NT2/D1 (cell line): ENCODE measurements at regions not wholly inside any gene's neighbourhood (a gene's known extent, or its start where the extent isn't known, plus 50 kb on each side); places are given as distances from the start of the nearest gene placed in this dataset.

Experiments
- DNase-seq: peaks from one replicate; pipeline ENCODE4 v3.0.0-alpha.2; 2011; ENCODE audit warnings: low read depth, low spot score
- H3K27me3 ChIP-seq: 2 replicates; pipeline ENCODE4 v1.6.0; 2011; ENCODE audit warnings: mild to moderate bottlenecking; ENCODE audit not compliant: insufficient read length, insufficient read depth
- H3K36me3 ChIP-seq: 2 replicates; pipeline ENCODE4 v1.6.1; 2011; ENCODE audit warnings: mild to moderate bottlenecking, low read length, mixed read lengths; ENCODE audit not compliant: insufficient read depth, insufficient read length
- H3K4me1 ChIP-seq: 2 replicates; pipeline ENCODE4 v1.5.1; 2011; ENCODE audit not compliant: insufficient read depth, insufficient read length
- H3K4me3 ChIP-seq: 2 replicates; pipeline ENCODE4 v1.5.1; 2011; ENCODE audit warnings: low read depth; ENCODE audit not compliant: insufficient read length
- H3K9ac ChIP-seq: 2 replicates; pipeline ENCODE4 v1.6.0; 2011; ENCODE audit warnings: low read depth; ENCODE audit not compliant: insufficient read length
- H3K9me3 ChIP-seq: 2 replicates; pipeline ENCODE4 v1.5.1; 2011; ENCODE audit warnings: mild to moderate bottlenecking, low read length; ENCODE audit not compliant: insufficient read depth
- SUZ12 ChIP-seq: IDR thresholded peaks from 2 replicates; pipeline ENCODE4 v1.6.1; 2011; ENCODE audit not compliant: insufficient read length, insufficient read depth; ENCODE audit errors: extremely low read depth
- YY1 ChIP-seq: IDR thresholded peaks from 2 replicates; pipeline ENCODE4 v1.6.1; 2011; ENCODE audit not compliant: insufficient read length, insufficient read depth
- ZNF274 ChIP-seq: IDR thresholded peaks from 2 replicates; pipeline ENCODE4 v1.6.1; 2011; ENCODE audit warnings: mild to moderate bottlenecking, low read depth, low read length

GRCh38 chr5:124692950-124693349 lies 53.5 kb downstream of the ZNF608 start:
- peaks cover 14% of the 10 kb centered on the region for H3K36me3 ChIP-seq
- H3K4me3 ChIP-seq, result no peak overlapping the region
- no peaks in the 10 kb centered on the region for H3K27me3 ChIP-seq
- no peak for TF ChIP-seq ZNF274
- TF ChIP-seq SUZ12, result no peak
- no peak for TF ChIP-seq YY1
- H3K9me3 ChIP-seq, result no peaks in the 10 kb centered on the region
- H3K4me1 ChIP-seq, result no peaks in the 10 kb centered on the region
- no peak for DNase-seq
- no peak overlapping the region for H3K9ac ChIP-seq

GRCh38 chr5:124692324-124692723 lies 54.1 kb downstream of the ZNF608 start:
- Histone ChIP-seq H3K4me1 (no peaks in the 10 kb centered on the region), H3K27me3 (no peaks in the 10 kb centered on the region), H3K4me3 (no peak overlapping the region), H3K9ac (no peak overlapping the region), H3K9me3 (no peaks in the 10 kb centered on the region), H3K36me3 (peaks cover 17% of the 10 kb centered on the region)
- DNase-seq, result no peak
- TF ChIP-seq SUZ12 (no peak), YY1 (no peak), ZNF274 (no peak)

- no peaks in the 10 kb centered on the region for H3K4me1 ChIP-seq
- H3K27me3 ChIP-seq, result no peaks in the 10 kb centered on the region
- TF ChIP-seq ZNF274 (no peak), YY1 (no peak), SUZ12 (no peak)
- DNase-seq, result no peak
- no peaks in the 10 kb centered on the region for H3K9me3 ChIP-seq
- H3K9ac ChIP-seq, result no peak overlapping the region
- H3K36me3 ChIP-seq, result peaks cover 15% of the 10 kb centered on the region
- no peak overlapping the region for H3K4me3 ChIP-seq
Measured at GRCh38 chr5:124689653-124690052, 56.8 kb downstream of the ZNF608 start.

- TF ChIP-seq ZNF274 (no peak), SUZ12 (no peak), YY1 (no peak)
Measured at GRCh38 chr5:124686239-124687004, 60.0 kb downstream of the ZNF608 start.

GRCh38 chr5:124685404-124685930 lies 61.0 kb downstream of the ZNF608 start:
- TF ChIP-seq ZNF274 (no peak), YY1 (no peak), SUZ12 (no peak)
- no peaks in the 10 kb centered on the region for H3K9me3 ChIP-seq
- no peak overlapping the region for H3K9ac ChIP-seq
- H3K4me3 ChIP-seq, result no peak overlapping the region
- no peaks in the 10 kb centered on the region for H3K4me1 ChIP-seq
- peaks cover 22% of the 10 kb centered on the region for H3K36me3 ChIP-seq
- no peak for DNase-seq
- H3K27me3 ChIP-seq, result no peaks in the 10 kb centered on the region

More at GRCh38 chr5:124686239-124687004, 60.0 kb downstream of the ZNF608 start:
- peaks cover 23% of the 10 kb centered on the region for H3K36me3 ChIP-seq
- no peak for DNase-seq
- no peaks in the 10 kb centered on the region for H3K9me3 ChIP-seq
- no peak overlapping the region for H3K9ac ChIP-seq
- H3K4me3 ChIP-seq, result no peak overlapping the region
- no peaks in the 10 kb centered on the region for H3K4me1 ChIP-seq
- no peaks in the 10 kb centered on the region for H3K27me3 ChIP-seq

- Histone ChIP-seq H3K9ac (no peak overlapping the region), H3K36me3 (peaks cover 19% of the 10 kb centered on the region), H3K9me3 (no peaks in the 10 kb centered on the region), H3K27me3 (no peaks in the 10 kb centered on the region), H3K4me1 (no peaks in the 10 kb centered on the region), H3K4me3 (no peak overlapping the region)
- TF ChIP-seq ZNF274 (no peak), SUZ12 (no peak), YY1 (no peak)
- no peak for DNase-seq
Measured at GRCh38 chr5:124683917-124684555, 62.4 kb downstream of the ZNF608 start.

- DNase-seq, result no peak
- Histone ChIP-seq H3K4me1 (peaks cover 7% of the 10 kb centered on the region), H3K9ac (no peak overlapping the region), H3K9me3 (no peaks in the 10 kb centered on the region), H3K36me3 (peaks cover 15% of the 10 kb centered on the region), H3K27me3 (no peaks in the 10 kb centered on the region), H3K4me3 (no peak overlapping the region)
- TF ChIP-seq SUZ12, result no peak
- no peak for TF ChIP-seq ZNF274
- TF ChIP-seq YY1, result no peak
Measured at GRCh38 chr5:124679578-124680199, 66.8 kb downstream of the ZNF608 start.
